Panc1 (cell line): ENCODE measurements at regions not wholly inside any gene's neighbourhood (a gene's known extent, or its start where the extent isn't known, plus 50 kb on each side); places are given as distances from the start of the nearest gene placed in this dataset.

ENCODE experiments used
- ATAC-seq: fragments of 200-7000 bp; cut with Tn5 transposase; 2 replicates; pipeline ENCODE4 v1.9.1; 2020; ENCODE audit warnings: mild to moderate bottlenecking, moderate library complexity
- BruUV-seq: library from RNA; stranded (reverse); fragments of 400-500 nt; replicated peaks from 2 replicates; lab custom pipeline; 2021; lab: Mats Ljungman, UMichigan
- CTCF ChIA-PET: fragments of 300-600 bp; sonication (Branson Sonifier 250); formaldehyde crosslinking; loops from one replicate; lab custom pipeline; 2022; ENCODE audit warnings: antibody characterized with exemption; lab: Charles Lee
- POLR2A ChIA-PET: fragments of 300-600 bp; sonication (Branson Sonifier 250); formaldehyde crosslinking; loops from one replicate; lab custom pipeline; 2022; ENCODE audit warnings: antibody characterized with exemption; lab: Charles Lee
- DNase-seq: peaks from one replicate; pipeline ENCODE4 v3.0.0-alpha.2; 2010; ENCODE audit warnings: low read depth, low spot score
- H3K27ac ChIP-seq: 2 replicates; pipeline ENCODE4 v1.5.1; 2011; ENCODE audit warnings: mild to moderate bottlenecking, low read length, inconsistent platforms
- H3K27me3 ChIP-seq: fragments of 200-500 bp; sonication (Bioruptor generic); 2 replicates; pipeline ENCODE4 v1.6.0; 2014; ENCODE audit warnings: low read length, inconsistent platforms; ENCODE audit not compliant: control insufficient read depth, insufficient read depth
- H3K36me3 ChIP-seq: fragments of 200-500 bp; sonication (Bioruptor generic); 2 replicates; pipeline ENCODE4 v1.5.1; 2014; ENCODE audit warnings: inconsistent platforms, mild to moderate bottlenecking, low read length, moderate library complexity; ENCODE audit not compliant: control insufficient read depth, insufficient read depth
- H3K4me1 ChIP-seq: 2 replicates; pipeline ENCODE4 v1.5.1; 2011; ENCODE audit warnings: inconsistent platforms, mild to moderate bottlenecking, low read length, moderate library complexity; ENCODE audit not compliant: control insufficient read depth, insufficient read depth
- H3K4me3 ChIP-seq, 2 experiments: 2 replicates each; pipeline ENCODE4 v1.5.1; 2011 to 2012; ENCODE audit warnings: low read depth in 2 of 2, low read length in 2 of 2, mild to moderate bottlenecking in 2 of 2, inconsistent platforms in 1 of 2, moderate library complexity in 1 of 2
- H3K9me3 ChIP-seq: fragments of 200-500 bp; sonication (Bioruptor generic); 2 replicates; pipeline ENCODE4 v1.5.1; 2014; ENCODE audit warnings: low read depth, mild to moderate bottlenecking, inconsistent platforms, low read length, moderate library complexity; ENCODE audit not compliant: control insufficient read depth, insufficient read depth
- POLR2AphosphoS5 ChIP-seq: IDR thresholded peaks from 2 replicates; pipeline ENCODE4 v1.6.1; 2012; ENCODE audit warnings: mild to moderate bottlenecking, low read depth, low read length, moderate library complexity
- REST ChIP-seq, 2 experiments: IDR thresholded peaks; 2 replicates each; pipeline ENCODE4 v1.6.1; 2011 to 2012; ENCODE audit warnings: low read depth in 2 of 2, control low read depth in 1 of 2, low read length in 1 of 2, mild to moderate bottlenecking in 1 of 2, moderate library complexity in 1 of 2; ENCODE audit not compliant: insufficient read depth in 1 of 2
- SIN3A ChIP-seq: IDR thresholded peaks from 2 replicates; pipeline ENCODE4 v1.6.1; 2012; ENCODE audit warnings: low read depth, mild to moderate bottlenecking, low read length, moderate library complexity, borderline replicate concordance; ENCODE audit not compliant: insufficient read depth
- TCF7L2 ChIP-seq: IDR thresholded peaks from 2 replicates; pipeline ENCODE4 v1.6.1; 2011; ENCODE audit warnings: mild to moderate bottlenecking, low read depth, low read length, inconsistent platforms
- in situ Hi-C: cut with HindIII; loops from 2 replicates; pipeline ENCODE4 v1.10.0; 2016; ENCODE audit warnings: low sequenced_read_pairs, low pct_unique_long_range_greater_than_20kb
- intact Hi-C: fragments of 100-400 bp; cut with micrococcal nuclease; formaldehyde crosslinking; loops from one replicate; pipeline ENCODE4 v1.10.0; 2022; ENCODE audit not compliant: unreplicated experiment
- TF ChIP-seq, protein P1 (sequence below): fragments of 450-650 bp; IDR thresholded peaks from 2 replicates; pipeline ENCODE4 v1.5.1; 2017; ENCODE audit warnings: mild to moderate bottlenecking

DNA sequence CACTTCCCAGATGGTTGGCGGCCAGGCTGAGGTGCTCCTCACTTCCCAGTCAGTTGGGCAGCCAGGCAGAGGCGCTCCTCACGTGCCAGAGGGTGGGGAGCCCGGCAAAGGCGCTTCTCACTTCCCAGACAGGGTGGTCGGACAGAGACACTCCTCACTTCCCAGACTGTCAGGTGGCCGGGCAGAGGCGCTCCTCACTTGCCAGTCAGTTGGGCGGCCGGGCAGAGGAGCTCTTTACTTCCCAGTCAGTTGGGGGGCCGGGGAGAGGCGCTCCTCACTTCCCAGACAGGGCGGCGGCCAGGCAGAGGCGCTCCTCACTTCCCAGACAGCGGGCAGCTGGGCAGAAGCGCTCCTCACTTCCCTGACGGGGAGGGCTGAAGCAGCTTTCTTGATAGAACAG, 143.0 kb upstream of the ARID2 start:
- H3K4me3 ChIP-seq = no peak overlapping the region
- DNase-seq (no peak), ATAC-seq (no peak)
- no TSS peak for BruUV-seq
- in situ Hi-C loops (no loop called here), intact Hi-C loops (no loop called here)
- no peaks in the 10 kb centered on the region for H3K9me3 ChIP-seq
- no peaks in the 10 kb centered on the region for H3K4me1 ChIP-seq
- ChIA-PET CTCF (no interaction called here), POLR2A (no interaction called here)
- H3K27me3 ChIP-seq = peaks cover 7% of the 10 kb centered on the region
- TF ChIP-seq REST (IDR thresholded peaks at IDR 0.05; ENCODE audit: insufficient read depth in 1 of 2, low read depth in 2 of 2, low read length in 1 of 2) (no peak), POLR2AphosphoS5 (no peak), TCF7L2 (no peak), SIN3A (no peak)
- TF ChIP-seq, protein P1, sequence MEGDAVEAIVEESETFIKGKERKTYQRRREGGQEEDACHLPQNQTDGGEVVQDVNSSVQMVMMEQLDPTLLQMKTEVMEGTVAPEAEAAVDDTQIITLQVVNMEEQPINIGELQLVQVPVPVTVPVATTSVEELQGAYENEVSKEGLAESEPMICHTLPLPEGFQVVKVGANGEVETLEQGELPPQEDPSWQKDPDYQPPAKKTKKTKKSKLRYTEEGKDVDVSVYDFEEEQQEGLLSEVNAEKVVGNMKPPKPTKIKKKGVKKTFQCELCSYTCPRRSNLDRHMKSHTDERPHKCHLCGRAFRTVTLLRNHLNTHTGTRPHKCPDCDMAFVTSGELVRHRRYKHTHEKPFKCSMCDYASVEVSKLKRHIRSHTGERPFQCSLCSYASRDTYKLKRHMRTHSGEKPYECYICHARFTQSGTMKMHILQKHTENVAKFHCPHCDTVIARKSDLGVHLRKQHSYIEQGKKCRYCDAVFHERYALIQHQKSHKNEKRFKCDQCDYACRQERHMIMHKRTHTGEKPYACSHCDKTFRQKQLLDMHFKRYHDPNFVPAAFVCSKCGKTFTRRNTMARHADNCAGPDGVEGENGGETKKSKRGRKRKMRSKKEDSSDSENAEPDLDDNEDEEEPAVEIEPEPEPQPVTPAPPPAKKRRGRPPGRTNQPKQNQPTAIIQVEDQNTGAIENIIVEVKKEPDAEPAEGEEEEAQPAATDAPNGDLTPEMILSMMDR = no peak
- H3K36me3 ChIP-seq = no peaks in the 10 kb centered on the region
- no peak overlapping the region for H3K27ac ChIP-seq

GRCh38 chr12:45587012-45587411, 142.5 kb upstream of the ARID2 start:
- in situ Hi-C loops (no loop called here), intact Hi-C loops (no loop called here)
- Histone ChIP-seq H3K9me3 (no peaks in the 10 kb centered on the region), H3K4me1 (no peaks in the 10 kb centered on the region), H3K27me3 (peaks cover 10% of the 10 kb centered on the region), H3K36me3 (no peaks in the 10 kb centered on the region), H3K4me3 (no peak overlapping the region), H3K27ac (no peak overlapping the region)
- TF ChIP-seq SIN3A = no peak
- TF ChIP-seq TCF7L2 = no peak
- TF ChIP-seq REST (IDR thresholded peaks at IDR 0.05; ENCODE audit: insufficient read depth in 1 of 2, low read depth in 2 of 2, low read length in 1 of 2) = no peak
- TF ChIP-seq, protein P1 = no peak
- TF ChIP-seq POLR2AphosphoS5 = no peak
- CTCF ChIA-PET = no interaction called here
- no peak for DNase-seq
- POLR2A ChIA-PET = no interaction called here
- no TSS peak for BruUV-seq
- no peak for ATAC-seq
